ENCODE measurements at regions not wholly inside any gene's neighbourhood (a gene's known extent, or its start where the extent isn't known, plus 50 kb on each side); places are given as distances from the start of the nearest gene placed in this dataset.

GRCh38 chr4:18566970-18567799, 545.6 kb upstream of the LCORL start:
- TF ChIP-seq CTCF (IDR thresholded peaks at IDR 0.05 in 8 of 11, conservative IDR thresholded peaks at IDR 0.05 in 3 of 11) (no peak), POLR2A (IDR thresholded peaks at IDR 0.05) (no peak)
